ENCODE measurements at regions not wholly inside any gene's neighbourhood (a gene's known extent, or its start where the extent isn't known, plus 50 kb on each side); places are given as distances from the start of the nearest gene placed in this dataset.

DNA sequence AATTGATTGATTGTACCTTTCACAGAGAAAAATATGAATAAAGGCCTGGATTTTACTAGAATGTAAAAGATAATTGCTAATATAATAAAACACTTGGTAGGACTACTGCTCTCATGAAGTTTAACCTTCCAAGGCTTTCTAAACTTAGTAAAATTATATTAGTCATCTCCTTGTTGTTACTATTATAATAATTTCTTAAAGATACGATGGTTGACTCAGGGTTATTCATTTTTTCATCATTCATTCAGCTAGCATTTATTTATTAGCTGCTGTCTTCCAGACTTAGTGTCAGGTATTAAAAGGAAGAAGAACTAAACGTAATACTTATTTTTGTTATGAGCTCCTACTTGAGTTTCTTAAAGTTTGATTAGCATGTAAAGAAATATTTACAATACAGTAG, 771.6 kb upstream of the NR2F2 start:
- no peak for DNase-seq
- no peak overlapping the region for H3K4me3 ChIP-seq (ENCODE audit: low read length)
- no peaks in the 10 kb centered on the region for H3K36me3 ChIP-seq (replicated peaks; ENCODE audit: insufficient read depth, low read length)
- TF ChIP-seq, protein P1, sequence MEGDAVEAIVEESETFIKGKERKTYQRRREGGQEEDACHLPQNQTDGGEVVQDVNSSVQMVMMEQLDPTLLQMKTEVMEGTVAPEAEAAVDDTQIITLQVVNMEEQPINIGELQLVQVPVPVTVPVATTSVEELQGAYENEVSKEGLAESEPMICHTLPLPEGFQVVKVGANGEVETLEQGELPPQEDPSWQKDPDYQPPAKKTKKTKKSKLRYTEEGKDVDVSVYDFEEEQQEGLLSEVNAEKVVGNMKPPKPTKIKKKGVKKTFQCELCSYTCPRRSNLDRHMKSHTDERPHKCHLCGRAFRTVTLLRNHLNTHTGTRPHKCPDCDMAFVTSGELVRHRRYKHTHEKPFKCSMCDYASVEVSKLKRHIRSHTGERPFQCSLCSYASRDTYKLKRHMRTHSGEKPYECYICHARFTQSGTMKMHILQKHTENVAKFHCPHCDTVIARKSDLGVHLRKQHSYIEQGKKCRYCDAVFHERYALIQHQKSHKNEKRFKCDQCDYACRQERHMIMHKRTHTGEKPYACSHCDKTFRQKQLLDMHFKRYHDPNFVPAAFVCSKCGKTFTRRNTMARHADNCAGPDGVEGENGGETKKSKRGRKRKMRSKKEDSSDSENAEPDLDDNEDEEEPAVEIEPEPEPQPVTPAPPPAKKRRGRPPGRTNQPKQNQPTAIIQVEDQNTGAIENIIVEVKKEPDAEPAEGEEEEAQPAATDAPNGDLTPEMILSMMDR (IDR thresholded peaks at IDR 0.05; ENCODE audit: low read length), result no peak
- TF ChIP-seq EZH2phosphoT487 (IDR thresholded peaks at IDR 0.05; ENCODE audit: low read length), result no peak
- no peak for TF ChIP-seq EZH2 (optimal IDR thresholded peaks at IDR 0.05; ENCODE audit: low read depth, low read length)
- no peak overlapping the region for H3K27ac ChIP-seq (ENCODE audit: low read length)
- no peak overlapping the region for H3K9ac ChIP-seq (ENCODE audit: low read length)
- H3K79me2 ChIP-seq (ENCODE audit: low read length), result no peaks in the 10 kb centered on the region
- no peaks in the 10 kb centered on the region for H4K20me1 ChIP-seq (ENCODE audit: insufficient read depth, low read length)
- H3K9me3 ChIP-seq (replicated peaks; ENCODE audit: insufficient read depth, low read length), result no peaks in the 10 kb centered on the region
- no peaks in the 10 kb centered on the region for H3K4me1 ChIP-seq (ENCODE audit: low read length)
- H3K27me3 ChIP-seq (replicated peaks; ENCODE audit: insufficient read depth, low read length), result no peaks in the 10 kb centered on the region
- no peaks in the 10 kb centered on the region for H3K9me2 ChIP-seq (replicated peaks; ENCODE audit: insufficient read depth, low read length)
- no peaks in the 10 kb centered on the region for H3F3A ChIP-seq (ENCODE audit: insufficient read depth, low read length)
- H3K4me2 ChIP-seq (ENCODE audit: low read depth, low read length), result no peak overlapping the region
- H2AFZ ChIP-seq (ENCODE audit: low read length), result no peak overlapping the region

GRCh38 chr15:95559875-95560394, 770.6 kb upstream of the NR2F2 start:
- no peak overlapping the region for H3K27ac ChIP-seq (ENCODE audit: low read length)
- no peaks in the 10 kb centered on the region for H3K9me3 ChIP-seq (replicated peaks; ENCODE audit: insufficient read depth, low read length)
- TF ChIP-seq, protein P1 (IDR thresholded peaks at IDR 0.05; ENCODE audit: low read length), result no peak
- TF ChIP-seq EZH2 (optimal IDR thresholded peaks at IDR 0.05; ENCODE audit: low read depth, low read length) (no peak), EZH2phosphoT487 (IDR thresholded peaks at IDR 0.05; ENCODE audit: low read length) (no peak)
- H3K4me1 ChIP-seq (ENCODE audit: low read length), result no peaks in the 10 kb centered on the region
- H3K27me3 ChIP-seq (replicated peaks; ENCODE audit: insufficient read depth, low read length), result no peaks in the 10 kb centered on the region
- H3K4me3 ChIP-seq (ENCODE audit: low read length), result no peak overlapping the region
- H3K9me2 ChIP-seq (replicated peaks; ENCODE audit: insufficient read depth, low read length), result no peaks in the 10 kb centered on the region
- H3F3A ChIP-seq (ENCODE audit: insufficient read depth, low read length), result no peaks in the 10 kb centered on the region
- H3K9ac ChIP-seq (ENCODE audit: low read length), result no peak overlapping the region
- H3K79me2 ChIP-seq (ENCODE audit: low read length), result no peaks in the 10 kb centered on the region
- DNase-seq, result no peak
- no peak overlapping the region for H2AFZ ChIP-seq (ENCODE audit: low read length)
- H4K20me1 ChIP-seq (ENCODE audit: insufficient read depth, low read length), result no peaks in the 10 kb centered on the region
- H3K4me2 ChIP-seq (ENCODE audit: low read depth, low read length), result no peak overlapping the region
- no peaks in the 10 kb centered on the region for H3K36me3 ChIP-seq (replicated peaks; ENCODE audit: insufficient read depth, low read length)

DNA sequence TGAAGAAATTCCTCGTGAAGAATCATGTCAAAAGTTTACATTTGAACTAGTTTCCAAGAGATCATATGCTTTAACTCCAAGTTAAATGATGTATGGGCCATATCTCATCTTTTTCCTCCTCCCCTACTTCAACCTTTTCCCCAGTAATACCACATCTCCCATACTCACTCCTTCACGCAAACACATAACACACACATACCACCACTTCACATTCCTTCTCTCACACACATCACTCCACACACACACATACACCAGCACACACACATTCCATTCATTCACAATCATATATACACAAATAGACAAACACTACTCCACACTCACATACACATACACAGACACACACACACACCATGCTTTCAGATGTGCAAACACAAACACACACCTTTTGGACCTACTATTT, 769.0 kb upstream of the NR2F2 start:
- no peak for DNase-seq
- Histone ChIP-seq H3K9me3 (replicated peaks; ENCODE audit: insufficient read depth, low read length) (no peaks in the 10 kb centered on the region), H3K4me2 (ENCODE audit: low read depth, low read length) (no peak overlapping the region), H3K36me3 (replicated peaks; ENCODE audit: insufficient read depth, low read length) (no peaks in the 10 kb centered on the region), H3K27ac (ENCODE audit: low read length) (no peak overlapping the region), H4K20me1 (ENCODE audit: insufficient read depth, low read length) (no peaks in the 10 kb centered on the region), H3K4me3 (ENCODE audit: low read length) (no peak overlapping the region), H3K9ac (ENCODE audit: low read length) (no peak overlapping the region), H3K9me2 (replicated peaks; ENCODE audit: insufficient read depth, low read length) (no peaks in the 10 kb centered on the region), H2AFZ (ENCODE audit: low read length) (no peak overlapping the region), H3K27me3 (replicated peaks; ENCODE audit: insufficient read depth, low read length) (no peaks in the 10 kb centered on the region), H3F3A (ENCODE audit: insufficient read depth, low read length) (no peaks in the 10 kb centered on the region), H3K79me2 (ENCODE audit: low read length) (no peaks in the 10 kb centered on the region), H3K4me1 (ENCODE audit: low read length) (no peaks in the 10 kb centered on the region)
- no peak for TF ChIP-seq EZH2phosphoT487 (IDR thresholded peaks at IDR 0.05; ENCODE audit: low read length)
- TF ChIP-seq, protein P1 (IDR thresholded peaks at IDR 0.05; ENCODE audit: low read length), result no peak

Data from MM.1S (cell line).